LNCAP (cell line): ENCODE measurements at regions not wholly inside any gene's neighbourhood (a gene's known extent, or its start where the extent isn't known, plus 50 kb on each side); places are given as distances from the start of the nearest gene placed in this dataset.

ENCODE experiments used
- CTCF ChIP-seq: fragments of 450-650 bp; IDR thresholded peaks from 2 replicates; pipeline ENCODE4 v1.5.1; 2017; ENCODE audit warnings: mild to moderate bottlenecking

DNA sequence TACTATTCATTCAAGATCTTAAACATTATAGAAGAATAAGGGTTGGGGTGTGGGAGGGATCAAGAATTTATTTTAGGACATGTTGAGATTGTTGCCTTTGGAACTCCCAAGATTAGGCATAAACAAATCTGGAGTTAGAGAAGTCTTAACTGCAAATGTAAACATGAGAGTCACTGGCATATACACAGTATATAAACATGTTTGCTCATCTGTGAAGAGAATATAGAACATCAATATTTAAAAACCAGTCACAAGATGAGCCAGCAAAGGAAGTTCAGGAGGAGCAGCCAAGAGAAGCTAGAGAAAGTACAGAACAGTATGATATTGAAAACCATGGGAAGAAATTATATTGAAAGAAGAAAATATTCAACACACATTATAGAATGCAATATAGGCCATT is 638.6 kb upstream of the SLC39A10 start:
- TF ChIP-seq CTCF: no peak

DNA sequence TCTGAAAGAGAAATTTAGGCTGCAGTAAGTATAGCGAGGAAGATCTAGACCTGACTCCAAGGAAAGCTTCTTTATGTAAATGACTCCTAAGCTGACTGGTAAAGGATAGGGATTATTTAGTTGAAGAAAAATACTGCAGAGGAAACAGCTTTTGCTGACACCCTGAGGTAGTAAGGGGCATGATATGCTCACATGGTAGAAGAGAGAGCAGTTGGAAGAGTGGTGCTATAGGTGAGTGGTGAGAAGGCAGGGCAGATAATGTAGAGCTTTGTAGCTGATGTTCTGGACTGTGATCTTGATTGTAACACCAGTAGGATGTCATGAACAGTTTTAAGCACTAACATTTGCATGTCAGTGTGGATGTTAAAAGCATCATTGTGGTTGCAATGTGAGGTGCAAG is 639.1 kb upstream of the SLC39A10 start:
- TF ChIP-seq CTCF: no peak

DNA sequence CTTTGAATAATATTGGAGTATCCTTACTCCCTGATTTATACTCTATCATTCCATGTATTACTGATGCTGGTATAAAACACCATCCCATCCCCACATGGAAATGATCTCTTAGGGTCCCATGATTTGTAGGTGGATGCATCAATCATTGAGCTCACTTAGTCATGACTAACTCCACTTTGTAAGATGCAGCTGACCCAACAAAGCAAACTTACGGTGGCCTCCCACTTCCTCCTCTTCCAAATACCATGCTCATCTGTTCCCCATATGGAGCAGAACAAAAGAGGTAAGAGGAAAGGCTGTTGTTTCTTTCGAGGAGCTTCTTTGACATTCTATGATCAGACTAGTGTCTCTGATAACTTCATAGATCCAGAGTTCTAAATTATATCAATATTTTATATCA is 640.2 kb upstream of the SLC39A10 start:
- no peak for TF ChIP-seq CTCF

DNA sequence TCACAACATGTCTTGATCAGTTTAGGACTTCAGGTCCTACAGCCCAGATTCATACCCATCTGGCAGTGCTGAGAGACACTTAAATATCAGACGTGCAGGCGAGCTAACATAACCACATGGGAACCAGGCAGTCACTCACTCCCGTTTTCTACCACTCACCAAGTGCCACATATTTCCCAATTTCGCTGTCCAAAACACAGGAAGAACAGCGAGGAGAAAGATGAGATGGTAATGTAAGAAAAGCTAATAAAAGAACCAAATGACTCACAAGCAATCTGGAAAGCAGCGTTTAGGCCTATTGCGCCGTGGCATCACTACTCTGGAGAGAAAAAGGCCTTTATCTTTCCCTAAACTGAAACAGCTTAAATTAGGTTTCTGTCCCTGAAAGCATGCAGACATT is 647.8 kb upstream of the SLC39A10 start:
- no peak for TF ChIP-seq CTCF

GRCh38 chr2:195006856-195007255 is 650.2 kb upstream of the SLC39A10 start:
- TF ChIP-seq CTCF: no peak

DNA sequence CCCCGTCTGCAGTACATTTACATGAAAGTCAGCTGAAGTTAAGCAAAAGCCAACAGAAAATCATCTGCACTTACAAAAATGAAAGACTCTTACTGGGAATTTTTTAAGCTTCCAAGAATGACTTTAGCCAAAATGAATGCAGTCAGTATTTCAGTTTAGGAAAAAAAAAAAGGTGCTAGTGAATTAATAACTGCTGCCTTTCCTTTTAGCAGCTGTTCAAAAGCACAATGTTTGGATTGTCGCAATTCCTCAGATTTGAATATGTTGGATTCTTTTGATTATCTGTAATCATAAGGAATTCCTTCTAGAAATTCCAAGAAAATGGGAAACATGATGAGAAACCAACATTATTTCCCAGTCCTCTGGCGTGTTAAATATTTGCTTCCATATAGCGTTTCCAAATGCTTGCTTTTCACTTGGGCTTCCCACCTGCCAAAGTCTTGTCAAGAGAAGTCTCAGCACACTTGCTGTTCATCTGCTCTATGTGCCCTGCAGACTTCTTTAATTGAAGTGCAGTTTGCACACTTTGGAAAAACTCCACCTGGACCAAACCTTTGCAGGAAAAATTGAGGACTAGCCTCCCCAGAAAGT is 653.0 kb upstream of the SLC39A10 start:
- TF ChIP-seq CTCF: no peak

DNA sequence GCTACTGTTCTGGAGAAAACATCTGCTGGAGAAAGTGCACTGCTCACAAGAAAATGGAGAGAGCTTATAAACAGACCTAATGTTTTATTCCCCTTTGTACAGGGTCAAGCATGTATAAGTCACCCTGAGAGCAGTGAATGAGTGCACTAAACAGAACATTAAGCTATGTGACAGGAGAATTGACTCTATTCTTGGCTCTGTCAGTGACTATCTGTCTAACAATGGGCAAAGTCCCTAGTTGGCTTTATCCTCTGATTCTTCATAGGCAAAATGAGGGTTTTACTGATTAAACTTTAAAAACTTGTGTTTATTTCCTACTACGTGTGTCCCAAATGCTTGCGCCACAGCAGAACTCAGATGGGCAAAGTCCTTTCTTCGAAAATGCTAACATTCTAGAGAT is 655.1 kb upstream of the SLC39A10 start:
- TF ChIP-seq CTCF: no peak

DNA sequence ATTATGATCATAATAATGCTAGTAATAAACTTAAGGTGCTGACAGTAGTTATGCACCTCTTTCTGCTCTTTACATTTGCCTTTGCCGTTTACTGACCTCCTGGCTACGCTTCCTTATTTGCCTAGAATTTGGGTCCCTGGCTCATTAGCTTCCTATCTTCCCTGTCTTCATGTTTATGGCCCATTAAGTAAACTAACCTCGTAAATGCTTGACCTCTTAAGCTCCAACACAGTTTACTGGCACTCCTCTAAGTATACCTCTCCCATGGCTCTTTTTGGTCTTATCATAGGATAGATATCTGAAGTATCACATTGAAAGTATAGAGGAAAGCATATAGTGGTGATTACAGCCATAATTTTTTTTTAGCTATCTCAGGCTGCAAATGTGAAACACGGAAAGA is 657.3 kb upstream of the SLC39A10 start:
- no peak for TF ChIP-seq CTCF
